UCSD-AML1 (cell line): ENCODE measurements at regions not wholly inside any gene's neighbourhood (a gene's known extent, or its start where the extent isn't known, plus 50 kb on each side); places are given as distances from the start of the nearest gene placed in this dataset.
"Not testable (repeated sequence)": the region's sequence is repeated elsewhere in the genome, so short reads cannot be mapped to it uniquely, and the experiment has no call there.

ENCODE experiments used
- DNase-seq: peaks from one replicate; lab custom pipeline; 2025; ENCODE audit not compliant: unreplicated experiment; lab: John Stamatoyannopoulos, UW

DNA sequence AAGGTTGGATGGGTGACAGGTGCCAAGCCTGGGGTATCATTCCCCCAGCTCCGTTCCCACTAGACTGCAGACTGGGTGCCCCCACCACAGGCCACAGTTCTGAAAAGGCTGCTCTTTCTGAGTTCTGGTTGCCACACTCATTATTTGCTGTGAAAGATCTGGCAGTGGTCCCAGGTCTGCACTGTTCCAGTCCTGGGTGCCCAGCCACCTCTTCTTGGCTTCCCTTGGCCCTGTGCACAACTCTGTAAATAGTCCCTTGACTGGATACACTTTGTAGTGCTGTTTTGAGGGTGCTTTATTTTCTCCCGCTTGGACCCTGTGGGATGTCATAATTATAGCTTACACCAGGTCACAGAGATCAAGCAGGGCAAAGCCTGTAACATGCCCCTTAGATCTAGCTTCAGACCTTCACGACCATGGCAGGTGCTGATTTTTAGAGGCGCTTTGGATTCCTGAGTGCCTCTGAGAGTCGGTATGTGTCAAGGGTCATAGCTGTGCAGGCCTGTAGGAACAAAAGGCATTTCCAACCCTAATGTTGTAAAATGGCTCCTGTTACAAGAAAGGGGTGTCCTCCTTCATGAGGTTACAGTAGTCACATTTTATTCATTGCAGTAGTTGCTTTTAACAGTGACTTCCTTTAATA lies 344.9 kb downstream of the ICE1 start:
- no peak for DNase-seq

DNA sequence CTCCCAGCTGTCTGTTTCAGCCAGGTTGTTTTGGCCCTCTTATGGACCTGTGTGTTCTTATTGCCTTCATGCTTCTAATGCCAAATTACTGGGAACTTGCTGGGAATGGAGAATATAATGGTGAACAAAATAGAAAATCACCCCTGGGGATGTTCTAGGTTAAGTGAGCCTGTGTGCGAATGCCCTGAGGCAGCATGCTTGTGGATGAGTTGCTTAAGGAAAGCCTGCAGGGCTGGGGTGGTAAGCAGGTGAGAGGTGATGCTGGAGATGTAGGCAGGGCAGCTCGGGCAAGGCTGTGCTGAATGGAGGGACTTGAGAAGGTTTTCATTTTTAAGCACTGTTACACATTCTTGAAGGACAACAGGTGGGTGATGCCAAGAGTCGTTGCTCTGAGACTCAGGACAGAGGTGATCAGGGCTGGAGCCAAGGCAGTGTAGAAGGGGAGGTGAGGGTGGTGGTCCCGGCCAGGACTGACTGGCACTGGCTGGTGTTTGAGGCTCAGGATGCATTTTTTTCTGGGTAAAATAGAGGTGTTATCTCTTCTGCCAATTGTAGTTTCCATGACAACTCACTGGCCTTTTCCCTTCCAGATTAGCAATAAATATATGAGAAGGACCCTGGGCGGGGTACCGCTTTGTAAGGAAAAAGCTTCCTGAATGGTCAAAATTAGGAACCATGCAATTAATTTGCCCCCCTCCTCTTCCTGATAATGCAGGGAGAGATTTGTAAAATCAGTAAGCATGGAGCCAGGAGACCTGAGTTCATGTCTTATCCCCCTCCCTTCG lies 342.8 kb downstream of the ICE1 start:
- no peak for DNase-seq

DNA sequence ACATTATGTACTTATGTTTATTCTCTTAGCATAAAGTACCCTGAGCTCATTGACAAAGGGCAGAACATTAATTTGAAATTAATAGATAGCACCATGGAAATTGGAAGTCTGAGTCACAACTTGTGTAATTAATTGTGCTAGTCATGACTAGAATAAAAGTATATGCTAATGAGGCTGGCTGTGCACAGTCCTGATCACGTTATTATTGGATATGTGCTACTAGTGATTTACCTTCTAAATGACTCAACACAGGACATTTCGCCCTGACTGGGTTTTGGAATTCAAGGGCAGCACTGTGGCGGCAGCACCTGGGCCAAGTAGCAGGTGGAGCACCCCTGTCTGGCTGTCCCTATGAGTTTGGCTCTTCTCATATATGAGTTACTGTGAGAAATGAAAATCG lies 341.8 kb downstream of the ICE1 start:
- no peak for DNase-seq

DNA sequence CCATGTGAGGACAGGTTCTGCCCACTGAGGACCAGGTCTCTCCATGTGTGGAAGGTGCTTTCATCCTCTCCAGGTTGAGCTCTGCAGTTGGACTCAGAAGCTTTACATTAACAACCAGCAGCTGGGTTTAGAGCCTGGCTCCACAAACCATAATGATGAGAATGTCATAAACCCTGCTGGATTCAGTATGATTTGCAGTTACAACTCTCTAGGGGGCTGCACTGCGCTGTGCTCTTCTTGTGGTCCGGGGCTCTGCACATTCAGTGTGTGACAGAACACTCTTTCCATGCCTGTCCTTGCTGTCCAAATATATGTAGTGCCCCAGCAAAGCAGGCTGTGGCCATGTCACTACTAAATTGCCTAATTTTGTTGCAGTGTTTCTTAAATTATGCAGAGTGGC lies 334.3 kb downstream of the ICE1 start:
- no peak for DNase-seq

DNA sequence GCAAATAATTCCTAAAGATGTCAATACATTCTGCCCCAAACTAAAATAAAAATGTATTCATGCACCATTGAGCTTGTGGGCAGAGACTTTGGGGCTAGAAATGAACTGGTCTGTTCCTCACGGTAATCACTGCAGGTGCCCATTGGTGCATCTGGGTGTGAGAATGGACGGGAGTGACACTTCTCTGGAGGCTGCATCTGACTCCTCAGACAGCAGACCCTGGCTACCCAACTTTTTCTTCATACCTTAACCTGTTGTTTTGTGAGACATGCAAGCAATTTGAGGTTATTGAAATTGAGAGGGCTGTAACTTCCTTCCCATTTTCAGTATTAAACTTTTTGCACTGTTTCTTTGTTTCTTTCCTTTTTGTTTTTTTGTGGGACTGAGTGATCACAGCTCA lies 333.4 kb downstream of the ICE1 start:
- no peak for DNase-seq

DNA sequence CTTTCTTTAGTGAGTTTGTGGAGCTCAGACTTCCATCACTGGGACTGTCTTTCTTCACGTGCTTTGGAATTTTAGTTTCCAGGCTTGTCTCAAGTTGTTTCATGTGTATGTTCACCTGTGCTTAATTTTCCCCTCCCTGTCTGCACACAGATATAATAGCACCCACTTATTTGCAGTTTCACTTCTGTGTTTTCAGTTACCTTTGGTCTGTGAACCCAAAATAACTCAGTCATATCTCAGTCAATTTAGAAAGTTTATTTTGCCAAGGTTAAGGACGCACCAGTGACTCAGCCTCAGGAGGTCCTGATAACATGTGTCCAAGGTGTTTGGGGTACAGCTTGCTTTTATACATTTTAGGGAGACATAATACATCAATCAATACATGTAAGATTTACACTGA lies 330.4 kb downstream of the ICE1 start:
- no peak for DNase-seq

DNA sequence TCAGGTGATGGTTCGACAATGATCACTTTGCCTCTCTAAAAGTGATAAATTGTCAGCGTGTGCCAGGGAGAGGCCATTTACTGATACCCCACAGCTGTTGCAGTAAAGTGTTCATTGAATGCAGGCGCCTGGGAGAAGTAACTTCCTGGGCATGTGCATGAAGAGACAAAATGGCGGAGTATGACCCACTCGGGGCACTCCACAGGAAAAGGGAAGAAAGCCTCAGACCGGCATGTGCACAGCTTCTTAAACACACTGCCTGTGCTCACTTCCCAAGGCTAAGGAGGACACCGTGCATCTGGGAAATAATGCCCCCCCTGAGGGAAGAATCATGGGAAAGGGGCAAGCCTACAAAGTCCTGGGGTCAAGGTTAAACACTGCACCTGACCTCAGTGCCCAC lies 329.5 kb downstream of the ICE1 start:
- DNase-seq = no peak

DNA sequence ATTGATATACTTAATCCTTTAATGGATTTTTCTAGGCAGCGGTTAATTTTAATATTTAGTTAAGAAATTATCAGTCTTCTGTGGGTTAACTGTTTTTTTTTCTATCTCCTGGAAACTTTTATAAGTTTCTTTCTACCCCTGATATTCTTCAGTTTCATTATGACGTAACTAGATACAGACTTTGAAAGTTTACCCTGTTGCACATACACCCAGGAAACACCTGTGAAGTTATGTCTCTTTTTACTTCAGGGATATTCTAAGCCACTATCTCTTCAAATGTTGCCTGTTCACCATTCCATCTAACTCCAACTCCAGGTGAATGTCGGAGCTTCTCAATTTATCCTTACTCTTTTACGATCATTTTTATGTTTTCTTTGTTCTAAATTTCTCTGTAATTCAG lies 329.0 kb downstream of the ICE1 start:
- no peak for DNase-seq

DNA sequence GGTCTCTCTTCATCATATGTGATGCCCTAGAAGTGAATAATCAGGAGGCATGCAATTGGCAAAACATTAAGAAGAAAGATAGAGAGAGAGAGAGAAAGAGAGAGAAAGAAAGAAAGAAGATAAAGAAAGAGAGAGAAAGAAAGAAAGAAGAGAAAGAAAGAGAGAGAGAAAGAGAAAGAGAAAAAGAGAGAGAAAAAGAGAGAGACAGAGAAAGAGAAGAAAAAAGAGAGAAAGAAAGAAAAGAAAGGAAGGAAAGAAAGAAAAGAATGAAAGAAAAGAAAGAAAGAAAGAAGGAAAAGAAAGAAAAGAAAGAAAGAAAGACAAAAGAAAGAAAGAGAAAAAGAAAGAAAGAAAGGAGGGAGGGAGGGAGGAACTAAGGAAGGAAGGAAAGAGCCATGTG lies 318.9 kb downstream of the ICE1 start:
- DNase-seq = no peak

DNA sequence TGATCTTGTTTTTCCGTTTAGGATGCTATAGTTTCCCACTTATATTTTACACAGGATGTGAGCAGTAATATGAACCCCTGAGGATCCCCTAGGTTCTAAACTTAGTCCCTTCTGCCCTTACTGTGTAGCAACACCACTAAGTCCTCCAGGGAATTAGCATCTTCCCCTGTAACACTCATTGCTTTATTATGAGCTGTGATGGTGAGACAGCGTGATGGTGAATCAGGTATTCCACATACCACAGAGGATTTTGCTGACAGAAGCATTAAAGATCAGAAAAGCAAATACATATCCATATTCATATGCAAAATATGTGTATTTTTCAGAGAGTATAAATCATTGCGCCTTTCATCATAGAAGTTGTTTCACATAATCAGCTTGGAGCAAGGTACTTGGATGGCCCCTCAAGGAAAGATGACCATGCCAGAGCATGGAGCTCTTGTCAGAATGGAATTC lies 317.0 kb downstream of the ICE1 start:
- DNase-seq = no peak

DNA sequence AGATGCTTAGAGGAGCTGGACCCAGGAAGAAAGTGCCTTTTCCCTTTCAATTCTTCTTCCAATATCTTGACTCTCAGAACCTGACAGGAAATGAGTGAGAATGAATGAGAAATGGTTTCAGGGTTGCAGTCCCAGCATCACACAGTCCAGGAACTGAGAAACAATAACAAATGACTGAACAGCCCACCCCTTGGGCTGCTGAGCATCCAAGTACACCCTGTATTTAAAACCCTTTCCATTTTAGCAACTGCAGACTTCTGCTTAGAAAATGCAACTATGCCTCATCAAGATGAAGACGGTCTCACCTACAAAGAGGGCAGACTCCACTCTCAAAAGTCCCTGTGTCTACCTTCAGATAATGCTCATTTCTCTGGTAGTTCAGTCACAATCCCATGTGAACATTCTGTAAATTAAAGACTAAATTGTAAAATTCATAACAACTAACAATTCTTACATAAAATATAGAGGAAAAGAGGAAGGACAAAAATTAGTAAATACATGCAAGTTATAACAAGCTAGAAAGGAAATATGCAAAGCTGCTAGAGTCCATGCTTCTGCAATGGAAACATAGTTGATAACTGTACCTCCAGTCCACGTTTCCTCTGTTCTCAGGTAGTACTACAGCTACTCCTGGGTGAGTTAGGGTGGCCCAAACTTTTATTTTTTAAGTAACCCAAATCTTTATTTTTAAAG lies 316.5 kb downstream of the ICE1 start:
- DNase-seq = no peak

DNA sequence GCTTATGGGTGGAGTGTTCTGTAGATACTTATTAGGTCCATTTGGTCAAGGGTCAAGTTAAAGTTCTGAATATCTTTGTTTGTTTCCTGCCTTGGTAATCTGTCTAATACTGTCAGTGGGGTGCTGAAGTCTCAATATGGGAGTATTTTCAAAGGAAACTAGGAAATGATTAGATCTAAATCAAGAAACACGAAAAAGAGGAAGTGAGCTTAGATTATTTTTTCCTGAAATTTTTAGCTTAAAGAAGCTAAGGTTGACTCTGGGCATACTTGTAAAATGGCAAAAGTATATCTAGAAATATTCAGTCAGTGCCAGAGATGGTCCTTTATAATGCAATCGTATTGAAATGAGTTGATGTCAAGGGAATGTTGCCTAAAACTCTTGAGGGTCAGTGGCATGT lies 313.5 kb downstream of the ICE1 start:
- no peak for DNase-seq

DNA sequence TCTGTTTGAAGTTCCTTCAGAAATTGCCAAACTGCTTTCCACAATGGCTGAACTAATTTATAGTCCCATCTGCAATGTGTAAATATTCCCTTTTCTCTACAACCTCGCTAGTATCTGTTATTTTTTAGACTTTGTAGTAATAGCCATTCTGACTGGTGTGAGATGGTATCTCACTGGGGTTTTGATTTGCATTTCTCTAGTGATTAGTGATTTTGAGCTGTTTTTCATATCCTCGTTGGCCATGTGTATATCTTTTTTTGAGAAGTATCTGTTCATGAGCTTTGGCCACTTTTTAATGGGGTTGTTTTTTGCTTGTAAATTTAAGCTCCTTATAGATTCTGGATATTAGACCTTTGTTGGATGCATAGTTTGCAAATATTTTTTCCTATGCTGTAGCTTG lies 310.6 kb downstream of the ICE1 start:
- not testable (repeated sequence) for DNase-seq

DNA sequence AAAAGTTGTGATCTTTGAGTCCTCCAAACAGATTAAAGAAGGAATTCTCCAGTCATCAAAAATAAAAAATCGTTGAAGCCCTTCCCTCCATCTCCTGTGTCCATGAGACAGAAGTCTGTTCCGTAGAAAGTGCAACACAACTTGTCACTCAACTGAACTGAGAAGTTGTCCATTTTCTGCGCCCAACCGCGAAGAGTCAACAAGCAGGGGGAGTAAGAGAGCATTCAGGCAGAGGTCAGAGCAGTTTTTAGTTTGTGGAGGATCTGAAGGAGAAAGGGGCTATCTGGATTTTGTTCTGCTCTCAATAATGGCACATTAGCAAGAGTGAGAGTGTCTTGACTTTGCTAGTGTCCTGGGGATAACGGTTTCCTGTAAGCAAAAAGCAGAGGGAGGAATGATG lies 303.9 kb downstream of the ICE1 start:
- no peak for DNase-seq

DNA sequence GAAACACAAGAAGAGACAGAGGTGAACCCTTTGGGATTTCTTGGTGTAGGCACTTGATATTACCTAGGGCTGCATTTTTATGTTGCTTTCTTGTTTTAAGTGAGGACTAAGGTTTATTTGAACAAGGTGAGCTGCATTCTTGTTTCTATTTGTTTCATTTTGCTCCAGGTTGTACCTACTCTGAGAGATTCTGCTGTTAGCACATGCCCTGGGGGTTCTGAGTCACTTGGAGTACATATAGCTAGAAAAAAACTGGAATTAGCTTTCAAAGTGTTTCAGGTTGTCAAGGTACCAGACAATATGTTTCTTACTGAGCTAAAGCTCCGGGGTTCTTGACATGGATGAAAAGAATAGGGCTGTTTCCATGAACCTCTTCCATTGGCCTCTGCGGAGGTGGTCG lies 299.4 kb downstream of the ICE1 start:
- no peak for DNase-seq

DNA sequence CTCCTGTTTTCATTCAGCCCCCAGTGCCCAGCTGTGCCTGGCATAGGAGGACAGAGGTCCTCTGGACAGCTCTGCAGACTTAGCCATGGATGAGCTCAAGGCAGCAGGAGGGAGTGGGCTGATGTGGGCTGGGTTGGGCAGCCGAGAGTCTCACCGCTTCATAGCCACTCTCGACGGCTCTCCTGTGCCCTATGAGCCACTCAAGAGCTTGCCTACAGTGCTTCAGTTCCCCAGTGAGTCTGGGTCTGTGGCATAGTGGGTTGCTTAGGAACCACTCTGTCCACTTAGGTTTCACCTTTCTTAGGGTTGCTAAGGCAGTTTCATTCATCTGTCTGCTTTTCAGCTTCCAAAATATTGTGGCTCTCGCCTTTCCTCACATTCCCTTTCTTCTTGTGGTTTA lies 296.8 kb downstream of the ICE1 start:
- no peak for DNase-seq

DNA sequence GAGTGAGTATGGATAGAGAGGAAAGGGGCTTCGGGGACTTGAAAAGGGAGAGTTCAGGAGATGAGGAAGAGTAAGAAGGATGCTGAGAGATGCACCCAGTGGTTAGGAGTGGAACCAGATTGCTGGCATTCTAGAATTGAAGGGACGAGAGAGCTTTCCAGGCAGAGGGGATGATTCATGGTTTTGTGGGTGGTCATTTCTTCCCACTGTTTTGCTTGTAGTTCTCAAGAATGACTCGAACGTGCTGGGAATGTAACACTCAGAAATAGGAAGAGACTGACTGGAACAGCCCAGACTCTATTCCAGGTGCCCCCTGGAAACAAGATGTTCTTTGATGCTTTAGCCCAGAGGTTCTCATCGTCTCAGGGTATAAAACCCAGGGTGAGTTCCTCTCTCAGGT lies 294.2 kb downstream of the ICE1 start:
- no peak for DNase-seq

DNA sequence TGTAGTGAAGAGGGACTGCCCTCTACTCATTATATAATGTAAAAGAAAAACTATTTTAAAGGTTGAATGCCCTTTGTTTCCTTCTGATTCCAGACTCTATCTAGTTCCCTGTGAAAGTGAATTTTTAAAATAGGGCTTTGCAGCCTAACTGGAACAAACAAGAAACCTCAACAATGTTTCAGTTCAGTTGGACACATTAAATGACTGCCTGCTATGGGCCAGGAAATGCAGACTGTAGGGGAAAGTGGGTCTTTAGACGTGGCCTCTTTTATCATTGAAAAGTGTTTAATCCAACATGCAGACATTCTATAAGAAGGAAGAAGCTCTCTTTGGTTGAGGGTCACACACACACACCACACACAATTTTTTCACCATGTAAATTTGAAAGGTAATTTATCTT lies 289.1 kb downstream of the ICE1 start:
- no peak for DNase-seq

DNA sequence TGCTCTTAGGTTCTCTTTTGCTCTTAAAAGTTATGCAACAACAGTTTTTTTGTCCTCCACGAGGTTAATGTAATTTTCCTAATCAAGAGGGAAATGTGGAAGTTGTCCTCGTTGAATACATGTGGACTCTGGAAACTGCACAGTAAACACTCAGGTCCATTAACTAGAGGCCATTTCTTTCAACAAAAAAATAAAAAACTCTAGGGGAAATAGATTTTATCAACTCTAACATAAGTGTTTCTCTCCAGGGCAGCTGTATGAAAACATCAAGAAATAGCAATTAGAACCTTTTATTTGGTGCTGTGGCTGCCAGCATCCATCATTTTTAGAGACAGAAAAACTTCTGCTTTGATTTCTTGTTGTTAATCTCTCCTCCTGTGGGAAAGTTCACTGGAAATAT lies 288.6 kb downstream of the ICE1 start:
- no peak for DNase-seq

DNA sequence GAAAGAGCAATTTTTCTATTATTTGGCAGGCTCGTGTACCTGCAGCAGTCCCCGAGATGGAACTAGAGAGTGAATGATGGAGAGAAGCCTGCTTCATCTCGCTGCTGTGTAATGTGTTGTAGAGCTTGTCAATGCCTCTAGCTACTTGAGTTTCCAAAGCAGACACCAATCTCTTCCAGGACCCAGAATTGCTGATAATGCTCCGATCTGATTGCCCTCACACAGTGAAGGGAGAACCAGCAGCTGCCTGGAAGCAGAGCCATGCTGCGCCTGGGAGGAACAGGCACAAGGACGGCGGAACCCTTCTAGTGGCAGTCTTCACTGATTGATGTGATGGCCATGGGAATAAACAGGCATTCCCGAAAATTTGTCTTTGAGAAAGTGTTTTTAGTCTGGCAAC lies 288.0 kb downstream of the ICE1 start:
- no peak for DNase-seq

DNA sequence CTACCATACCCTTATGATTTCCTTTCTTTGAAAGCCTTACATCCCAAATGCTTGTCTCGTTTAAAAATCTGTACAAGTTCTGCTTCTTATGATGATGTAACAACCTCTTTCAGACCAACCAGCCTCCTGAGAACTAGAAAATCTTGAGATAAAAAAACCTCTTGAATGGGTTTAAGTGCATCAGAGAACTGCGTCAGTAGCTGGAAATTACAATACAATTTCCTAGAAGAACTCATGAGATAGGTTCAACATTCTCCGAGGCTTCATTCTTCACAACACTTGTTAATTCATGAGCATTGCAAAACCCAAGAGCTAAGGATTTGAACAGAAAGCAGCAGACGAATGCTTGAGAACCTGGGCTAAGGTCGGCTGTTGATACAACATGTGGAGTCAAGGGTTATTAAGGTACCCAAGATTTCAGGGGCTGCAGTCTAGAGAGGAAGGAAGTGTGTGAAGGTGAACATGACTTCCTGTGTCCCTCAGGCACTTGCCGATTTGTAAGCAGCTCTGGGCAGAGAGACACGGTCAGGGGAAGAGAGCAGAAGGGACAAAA lies 286.0 kb downstream of the ICE1 start:
- DNase-seq = no peak

DNA sequence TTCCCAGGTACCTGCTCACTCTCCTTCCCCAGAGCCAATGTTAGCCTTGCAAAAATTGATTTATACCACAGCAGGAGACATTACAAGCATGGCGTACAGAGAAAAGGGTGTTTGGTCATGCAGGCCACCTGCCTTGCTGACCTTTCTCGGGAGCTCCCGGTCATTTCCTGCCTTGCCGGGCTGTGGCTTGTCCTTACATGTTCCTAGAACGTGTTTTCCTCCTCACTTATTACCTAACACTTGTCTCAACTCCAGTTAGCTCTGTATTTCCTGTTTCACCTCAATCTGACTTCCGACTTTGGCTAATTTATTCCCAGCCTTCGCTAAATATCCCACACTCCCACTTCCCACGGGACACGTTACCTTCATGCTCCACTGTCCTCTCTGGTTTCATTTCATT lies 282.5 kb downstream of the ICE1 start:
- peak; percentile 10 for DNase-seq
